H1 (cell line): ENCODE measurements at regions not wholly inside any gene's neighbourhood (a gene's known extent, or its start where the extent isn't known, plus 50 kb on each side); places are given as distances from the start of the nearest gene placed in this dataset.

ENCODE experiments used
- POLR2AphosphoS5 ChIP-seq: IDR thresholded peaks from 2 replicates; pipeline ENCODE4 v1.6.1; 2011; ENCODE audit warnings: low read depth, low read length
- TF ChIP-seq, protein P1 (sequence below): fragments of 300-600 bp; sonication (generic); IDR thresholded peaks from 2 replicates; pipeline ENCODE4 v1.7.1; 2012; ENCODE audit warnings: low read length, moderate library complexity, mild to moderate bottlenecking, inconsistent platforms; ENCODE audit not compliant: insufficient replicate concordance

GRCh38 chr21:28277324-28277723, 715.4 kb downstream of the LTN1 start (continued):
- TF ChIP-seq, protein P1, sequence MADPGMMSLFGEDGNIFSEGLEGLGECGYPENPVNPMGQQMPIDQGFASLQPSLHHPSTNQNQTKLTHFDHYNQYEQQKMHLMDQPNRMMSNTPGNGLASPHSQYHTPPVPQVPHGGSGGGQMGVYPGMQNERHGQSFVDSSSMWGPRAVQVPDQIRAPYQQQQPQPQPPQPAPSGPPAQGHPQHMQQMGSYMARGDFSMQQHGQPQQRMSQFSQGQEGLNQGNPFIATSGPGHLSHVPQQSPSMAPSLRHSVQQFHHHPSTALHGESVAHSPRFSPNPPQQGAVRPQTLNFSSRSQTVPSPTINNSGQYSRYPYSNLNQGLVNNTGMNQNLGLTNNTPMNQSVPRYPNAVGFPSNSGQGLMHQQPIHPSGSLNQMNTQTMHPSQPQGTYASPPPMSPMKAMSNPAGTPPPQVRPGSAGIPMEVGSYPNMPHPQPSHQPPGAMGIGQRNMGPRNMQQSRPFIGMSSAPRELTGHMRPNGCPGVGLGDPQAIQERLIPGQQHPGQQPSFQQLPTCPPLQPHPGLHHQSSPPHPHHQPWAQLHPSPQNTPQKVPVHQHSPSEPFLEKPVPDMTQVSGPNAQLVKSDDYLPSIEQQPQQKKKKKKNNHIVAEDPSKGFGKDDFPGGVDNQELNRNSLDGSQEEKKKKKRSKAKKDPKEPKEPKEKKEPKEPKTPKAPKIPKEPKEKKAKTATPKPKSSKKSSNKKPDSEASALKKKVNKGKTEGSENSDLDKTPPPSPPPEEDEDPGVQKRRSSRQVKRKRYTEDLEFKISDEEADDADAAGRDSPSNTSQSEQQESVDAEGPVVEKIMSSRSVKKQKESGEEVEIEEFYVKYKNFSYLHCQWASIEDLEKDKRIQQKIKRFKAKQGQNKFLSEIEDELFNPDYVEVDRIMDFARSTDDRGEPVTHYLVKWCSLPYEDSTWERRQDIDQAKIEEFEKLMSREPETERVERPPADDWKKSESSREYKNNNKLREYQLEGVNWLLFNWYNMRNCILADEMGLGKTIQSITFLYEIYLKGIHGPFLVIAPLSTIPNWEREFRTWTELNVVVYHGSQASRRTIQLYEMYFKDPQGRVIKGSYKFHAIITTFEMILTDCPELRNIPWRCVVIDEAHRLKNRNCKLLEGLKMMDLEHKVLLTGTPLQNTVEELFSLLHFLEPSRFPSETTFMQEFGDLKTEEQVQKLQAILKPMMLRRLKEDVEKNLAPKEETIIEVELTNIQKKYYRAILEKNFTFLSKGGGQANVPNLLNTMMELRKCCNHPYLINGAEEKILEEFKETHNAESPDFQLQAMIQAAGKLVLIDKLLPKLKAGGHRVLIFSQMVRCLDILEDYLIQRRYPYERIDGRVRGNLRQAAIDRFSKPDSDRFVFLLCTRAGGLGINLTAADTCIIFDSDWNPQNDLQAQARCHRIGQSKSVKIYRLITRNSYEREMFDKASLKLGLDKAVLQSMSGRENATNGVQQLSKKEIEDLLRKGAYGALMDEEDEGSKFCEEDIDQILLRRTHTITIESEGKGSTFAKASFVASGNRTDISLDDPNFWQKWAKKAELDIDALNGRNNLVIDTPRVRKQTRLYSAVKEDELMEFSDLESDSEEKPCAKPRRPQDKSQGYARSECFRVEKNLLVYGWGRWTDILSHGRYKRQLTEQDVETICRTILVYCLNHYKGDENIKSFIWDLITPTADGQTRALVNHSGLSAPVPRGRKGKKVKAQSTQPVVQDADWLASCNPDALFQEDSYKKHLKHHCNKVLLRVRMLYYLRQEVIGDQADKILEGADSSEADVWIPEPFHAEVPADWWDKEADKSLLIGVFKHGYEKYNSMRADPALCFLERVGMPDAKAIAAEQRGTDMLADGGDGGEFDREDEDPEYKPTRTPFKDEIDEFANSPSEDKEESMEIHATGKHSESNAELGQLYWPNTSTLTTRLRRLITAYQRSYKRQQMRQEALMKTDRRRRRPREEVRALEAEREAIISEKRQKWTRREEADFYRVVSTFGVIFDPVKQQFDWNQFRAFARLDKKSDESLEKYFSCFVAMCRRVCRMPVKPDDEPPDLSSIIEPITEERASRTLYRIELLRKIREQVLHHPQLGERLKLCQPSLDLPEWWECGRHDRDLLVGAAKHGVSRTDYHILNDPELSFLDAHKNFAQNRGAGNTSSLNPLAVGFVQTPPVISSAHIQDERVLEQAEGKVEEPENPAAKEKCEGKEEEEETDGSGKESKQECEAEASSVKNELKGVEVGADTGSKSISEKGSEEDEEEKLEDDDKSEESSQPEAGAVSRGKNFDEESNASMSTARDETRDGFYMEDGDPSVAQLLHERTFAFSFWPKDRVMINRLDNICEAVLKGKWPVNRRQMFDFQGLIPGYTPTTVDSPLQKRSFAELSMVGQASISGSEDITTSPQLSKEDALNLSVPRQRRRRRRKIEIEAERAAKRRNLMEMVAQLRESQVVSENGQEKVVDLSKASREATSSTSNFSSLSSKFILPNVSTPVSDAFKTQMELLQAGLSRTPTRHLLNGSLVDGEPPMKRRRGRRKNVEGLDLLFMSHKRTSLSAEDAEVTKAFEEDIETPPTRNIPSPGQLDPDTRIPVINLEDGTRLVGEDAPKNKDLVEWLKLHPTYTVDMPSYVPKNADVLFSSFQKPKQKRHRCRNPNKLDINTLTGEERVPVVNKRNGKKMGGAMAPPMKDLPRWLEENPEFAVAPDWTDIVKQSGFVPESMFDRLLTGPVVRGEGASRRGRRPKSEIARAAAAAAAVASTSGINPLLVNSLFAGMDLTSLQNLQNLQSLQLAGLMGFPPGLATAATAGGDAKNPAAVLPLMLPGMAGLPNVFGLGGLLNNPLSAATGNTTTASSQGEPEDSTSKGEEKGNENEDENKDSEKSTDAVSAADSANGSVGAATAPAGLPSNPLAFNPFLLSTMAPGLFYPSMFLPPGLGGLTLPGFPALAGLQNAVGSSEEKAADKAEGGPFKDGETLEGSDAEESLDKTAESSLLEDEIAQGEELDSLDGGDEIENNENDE = no peak
- no peak for TF ChIP-seq POLR2AphosphoS5
